Cardiac fibroblast (primary cell): ENCODE measurements at regions not wholly inside any gene's neighbourhood (a gene's known extent, or its start where the extent isn't known, plus 50 kb on each side); places are given as distances from the start of the nearest gene placed in this dataset.

ENCODE experiments used
- DNase-seq, 2 donors: peaks; one replicate each; pipeline versions ENCODE4 v3.0.0 to v3.0.0-alpha.2; 2010; ENCODE audit warnings: low read depth in 2 of 2
- H3K4me3 ChIP-seq, 2 donors: replicated peaks in 1 of 2; 1 replicate in 1 of 2; 2 replicates in 1 of 2; pipeline ENCODE4 v1.5.1; 2011; ENCODE audit warnings: low read depth in 2 of 2, low read length in 2 of 2, mild to moderate bottlenecking in 2 of 2, moderate library complexity in 1 of 2
- CTCF ChIP-seq: IDR thresholded peaks from one replicate; pipeline ENCODE4 v1.5.1; 2011; ENCODE audit warnings: low read depth, mild to moderate bottlenecking, low read length, inconsistent platforms

GRCh38 chr9:79403495-79403894, 168.3 kb upstream of the TLE4 start:
- TF ChIP-seq CTCF = no peak
- no peak overlapping the region for H3K4me3 ChIP-seq
- no peak for DNase-seq

GRCh38 chr9:79408200-79408599, 163.6 kb upstream of the TLE4 start:
- DNase-seq = no peak
- no peak for TF ChIP-seq CTCF
- no peak overlapping the region for H3K4me3 ChIP-seq

- no peak for TF ChIP-seq CTCF
- H3K4me3 ChIP-seq = no peak overlapping the region
- no peak for DNase-seq
These were observed 163.1 kb upstream of the TLE4 start for GRCh38 chr9:79408617-79409016.

- no peak overlapping the region for H3K4me3 ChIP-seq
- no peak for TF ChIP-seq CTCF
- no peak for DNase-seq
These were observed 162.5 kb upstream of the TLE4 start for GRCh38 chr9:79409182-79409823.

- no peak for TF ChIP-seq CTCF
- no peak overlapping the region for H3K4me3 ChIP-seq
- no peak for DNase-seq
These were observed 145.9 kb upstream of the TLE4 start for GRCh38 chr9:79425840-79426239.

GRCh38 chr9:79428422-79428821, 143.3 kb upstream of the TLE4 start:
- no peak overlapping the region for H3K4me3 ChIP-seq
- DNase-seq = no peak
- TF ChIP-seq CTCF = no peak

GRCh38 chr9:79430619-79431018, 141.1 kb upstream of the TLE4 start:
- H3K4me3 ChIP-seq = no peak overlapping the region
- no peak for DNase-seq
- no peak for TF ChIP-seq CTCF
